Sigmoid colon (tissue), 4 donors: ENCODE measurements at regions not wholly inside any gene's neighbourhood (a gene's known extent, or its start where the extent isn't known, plus 50 kb on each side); places are given as distances from the start of the nearest gene placed in this dataset.

Source experiments
- CTCF ChIP-seq, 4 experiments: fragments of 450-650 bp in 3 of 4; fragments of 200-600 bp in 1 of 4; IDR thresholded peaks; one replicate each; pipeline ENCODE4 v1.5.1; 2016 to 2019; ENCODE audit warnings: antibody characterized with exemption in 4 of 4, mild to moderate bottlenecking in 3 of 4, moderate library complexity in 2 of 4
- POLR2A ChIP-seq, 2 donors: fragments of 450-650 bp; IDR thresholded peaks; one replicate each; pipeline ENCODE4 v1.6.1; 2016; ENCODE audit warnings: antibody characterized with exemption in 2 of 2, mild to moderate bottlenecking in 2 of 2, moderate library complexity in 2 of 2
- POLR2AphosphoS5 ChIP-seq, 4 donors: sonication (generic); formaldehyde crosslinking; IDR thresholded peaks; one replicate each; pipeline ENCODE4 v1.6.1; 2017; ENCODE audit warnings: antibody characterized with exemption in 4 of 4

DNA sequence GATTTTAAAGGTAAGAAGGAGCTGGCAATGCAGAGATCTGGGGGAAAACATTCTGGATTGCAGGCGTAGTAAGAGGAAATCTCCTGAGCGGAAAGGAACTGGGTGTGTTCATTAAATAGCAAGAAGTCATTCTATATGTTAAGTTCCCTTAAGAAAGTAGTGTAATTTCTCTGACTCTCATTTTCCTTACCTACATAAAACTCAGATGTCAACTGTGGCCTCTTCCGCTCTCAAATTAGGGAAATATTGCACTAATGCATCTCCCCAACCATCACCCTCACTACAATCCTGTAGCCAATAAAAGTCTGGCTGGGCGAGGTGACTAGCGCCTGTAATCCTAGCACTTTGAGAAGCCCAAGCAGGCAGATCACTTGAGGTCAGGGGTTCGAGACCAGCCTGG lies 89.0 kb upstream of the CDC42EP3 start:
- TF ChIP-seq POLR2A (IDR thresholded peaks at IDR 0.05) (no peak), CTCF (IDR thresholded peaks at IDR 0.05) (no peak), POLR2AphosphoS5 (IDR thresholded peaks at IDR 0.05) (no peak)
